Dendritic cell treated with granulocyte-macrophage colony-stimulating factor and Interleukin-4, amounts not matched to agents 40 ng/mL and 50 ng/mL, for 4 days (primary cell): ENCODE measurements at regions not wholly inside any gene's neighbourhood (a gene's known extent, or its start where the extent isn't known, plus 50 kb on each side); places are given as distances from the start of the nearest gene placed in this dataset.

Experiments
- H3K27ac Mint-ChIP-seq: one replicate; pipeline ENCODE4 v1.8.0; 2022; ENCODE audit warnings: mild to moderate bottlenecking, mixed read lengths
- H3K27me3 Mint-ChIP-seq: one replicate; pipeline ENCODE4 v1.8.0; 2022; ENCODE audit warnings: mild to moderate bottlenecking, mixed read lengths
- H3K36me3 Mint-ChIP-seq: one replicate; pipeline ENCODE4 v1.8.0; 2022; ENCODE audit warnings: low read depth, mixed read lengths
- H3K4me1 Mint-ChIP-seq: one replicate; pipeline ENCODE4 v1.8.0; 2022; ENCODE audit warnings: low read depth, mixed read lengths
- H3K4me3 Mint-ChIP-seq: one replicate; pipeline ENCODE4 v1.8.0; 2022; ENCODE audit warnings: mild to moderate bottlenecking, moderate library complexity, mixed read lengths
- H3K9me3 Mint-ChIP-seq: one replicate; pipeline ENCODE4 v1.8.0; 2022; ENCODE audit warnings: mixed read lengths
- intact Hi-C: fragments of 100-400 bp; cut with micrococcal nuclease; formaldehyde crosslinking; loops from one replicate; pipeline ENCODE4 v1.15.0; 2022

GRCh38 chr15:93612953-93613352 lies 523.9 kb upstream of the RGMA start:
- Mint-ChIP-seq H3K4me3 (no peak overlapping the region), H3K36me3 (no peaks in the 10 kb centered on the region), H3K9me3 (no peaks in the 10 kb centered on the region), H3K4me1 (no peaks in the 10 kb centered on the region), H3K27ac (no peak overlapping the region), H3K27me3 (peaks cover 4% of the 10 kb centered on the region)
- intact Hi-C loops = no loop called here

DNA sequence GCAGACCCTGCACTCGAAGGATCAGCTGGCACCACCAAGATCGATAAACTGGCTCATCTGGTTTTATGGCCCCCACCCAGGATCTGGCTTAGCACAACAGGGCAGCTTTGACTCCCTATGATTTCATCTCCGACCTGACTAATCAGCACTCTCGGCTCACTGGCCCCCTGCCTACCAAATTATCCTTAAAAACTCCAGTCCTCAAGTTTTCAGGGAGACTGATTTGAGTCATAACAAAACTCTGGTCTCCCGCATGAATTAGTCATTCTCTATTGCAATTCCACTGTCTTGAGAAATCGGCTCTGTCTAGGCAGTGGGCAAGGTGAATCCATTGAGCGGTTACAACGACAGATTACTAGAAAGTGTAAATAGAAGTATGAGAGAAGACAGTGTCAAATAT lies 521.9 kb upstream of the RGMA start:
- intact Hi-C loops = no loop called here
- H3K4me1 Mint-ChIP-seq = no peaks in the 10 kb centered on the region
- no peak overlapping the region for H3K27ac Mint-ChIP-seq
- H3K9me3 Mint-ChIP-seq = no peaks in the 10 kb centered on the region
- no peaks in the 10 kb centered on the region for H3K27me3 Mint-ChIP-seq
- no peak overlapping the region for H3K4me3 Mint-ChIP-seq
- H3K36me3 Mint-ChIP-seq = no peaks in the 10 kb centered on the region

DNA sequence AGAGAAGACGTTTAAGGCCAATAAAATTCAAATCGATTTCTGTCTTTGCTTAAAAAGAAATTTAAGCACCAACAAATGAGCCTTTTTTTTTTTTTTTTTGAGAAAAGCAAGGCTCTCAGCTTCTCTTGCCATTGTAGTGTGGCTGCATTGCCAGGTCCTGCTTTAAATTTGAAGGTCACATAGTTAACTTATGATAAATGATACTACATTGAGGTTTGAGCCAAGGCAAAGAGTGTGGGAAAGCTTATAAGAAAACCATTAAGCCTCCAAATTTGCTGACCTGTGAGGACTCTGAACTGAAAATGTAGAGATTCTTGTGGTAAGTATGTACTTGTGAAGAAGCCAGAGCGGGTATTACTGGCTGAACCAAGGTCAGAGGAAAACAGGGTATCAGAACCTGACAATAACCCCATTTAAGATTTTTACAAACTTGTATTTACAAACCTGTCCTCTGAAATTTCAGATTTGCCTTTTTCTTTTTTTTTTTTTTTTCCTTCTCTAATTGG lies 519.7 kb upstream of the RGMA start:
- Mint-ChIP-seq H3K9me3 (no peaks in the 10 kb centered on the region), H3K4me3 (no peak overlapping the region), H3K27ac (no peak overlapping the region), H3K27me3 (no peaks in the 10 kb centered on the region), H3K4me1 (no peaks in the 10 kb centered on the region), H3K36me3 (no peaks in the 10 kb centered on the region)
- intact Hi-C loops = no loop called here

DNA sequence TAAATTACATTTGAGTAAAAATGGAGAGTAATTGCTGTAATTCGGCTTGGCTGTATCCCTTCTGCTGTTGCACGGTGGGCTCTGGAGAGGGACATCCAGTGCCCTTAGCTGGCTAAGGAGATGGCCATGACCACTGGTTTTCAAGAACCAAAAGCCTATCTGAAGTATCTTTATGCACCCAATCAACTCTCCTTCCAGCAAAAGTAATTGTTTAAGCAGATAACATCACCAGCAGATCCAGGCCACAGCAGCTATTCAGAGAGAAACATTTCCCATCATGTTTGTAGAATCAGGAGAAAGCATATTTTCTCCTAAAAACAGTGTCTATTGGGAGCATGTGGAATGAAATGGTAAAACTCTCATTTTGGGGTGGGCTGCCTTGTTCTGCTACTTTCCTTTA lies 514.5 kb upstream of the RGMA start:
- intact Hi-C loops = no loop called here
- no peaks in the 10 kb centered on the region for H3K4me1 Mint-ChIP-seq
- no peak overlapping the region for H3K4me3 Mint-ChIP-seq
- no peaks in the 10 kb centered on the region for H3K27me3 Mint-ChIP-seq
- no peaks in the 10 kb centered on the region for H3K36me3 Mint-ChIP-seq
- no peaks in the 10 kb centered on the region for H3K9me3 Mint-ChIP-seq
- H3K27ac Mint-ChIP-seq = no peak overlapping the region

DNA sequence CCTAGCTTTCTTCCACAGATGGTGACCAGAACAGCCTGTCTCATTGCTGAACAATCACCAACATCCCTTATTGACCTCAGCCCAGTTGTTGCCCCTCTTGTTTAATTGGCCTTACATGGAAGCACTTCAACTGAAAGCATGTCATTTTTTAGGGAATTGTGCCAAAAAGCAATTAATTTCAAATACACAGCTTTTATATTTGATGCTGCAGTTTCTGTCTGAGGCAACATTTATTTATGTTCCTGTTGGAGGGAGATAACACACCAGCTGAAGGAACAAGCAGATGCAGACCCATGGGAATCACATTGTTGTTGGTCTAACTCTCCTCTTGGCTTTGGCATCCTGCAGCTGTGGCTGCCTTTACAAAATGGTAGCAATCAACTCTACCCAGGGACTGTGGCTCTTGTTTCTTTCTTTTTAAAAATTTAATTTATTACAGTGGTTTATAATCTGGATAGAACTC lies 498.1 kb upstream of the RGMA start:
- H3K4me1 Mint-ChIP-seq = no peaks in the 10 kb centered on the region
- no peak overlapping the region for H3K4me3 Mint-ChIP-seq
- H3K27me3 Mint-ChIP-seq = no peaks in the 10 kb centered on the region
- no peaks in the 10 kb centered on the region for H3K36me3 Mint-ChIP-seq
- no peak overlapping the region for H3K27ac Mint-ChIP-seq
- intact Hi-C loops = no loop called here
- no peaks in the 10 kb centered on the region for H3K9me3 Mint-ChIP-seq

GRCh38 chr15:93585012-93585411 lies 496.0 kb upstream of the RGMA start:
- no peak overlapping the region for H3K4me3 Mint-ChIP-seq
- H3K36me3 Mint-ChIP-seq = no peaks in the 10 kb centered on the region
- no peak overlapping the region for H3K27ac Mint-ChIP-seq
- H3K4me1 Mint-ChIP-seq = no peaks in the 10 kb centered on the region
- intact Hi-C loops = no loop called here
- H3K27me3 Mint-ChIP-seq = no peaks in the 10 kb centered on the region
- H3K9me3 Mint-ChIP-seq = no peaks in the 10 kb centered on the region

- no peak overlapping the region for H3K27ac Mint-ChIP-seq
- H3K27me3 Mint-ChIP-seq = no peaks in the 10 kb centered on the region
- no peaks in the 10 kb centered on the region for H3K4me1 Mint-ChIP-seq
- H3K9me3 Mint-ChIP-seq = no peaks in the 10 kb centered on the region
- H3K36me3 Mint-ChIP-seq = no peaks in the 10 kb centered on the region
- H3K4me3 Mint-ChIP-seq = no peak overlapping the region
- intact Hi-C loops = no loop called here
Observed at GRCh38 chr15:93583968-93584367, 495.0 kb upstream of the RGMA start.

- no peak overlapping the region for H3K27ac Mint-ChIP-seq
- peaks cover under 1% of the 10 kb centered on the region for H3K9me3 Mint-ChIP-seq
- H3K36me3 Mint-ChIP-seq = no peaks in the 10 kb centered on the region
- intact Hi-C loops = no loop called here
- H3K27me3 Mint-ChIP-seq = no peaks in the 10 kb centered on the region
- H3K4me1 Mint-ChIP-seq = no peaks in the 10 kb centered on the region
- no peak overlapping the region for H3K4me3 Mint-ChIP-seq
Observed at GRCh38 chr15:93583552-93583951, 494.5 kb upstream of the RGMA start.

GRCh38 chr15:93570527-93570926 lies 481.5 kb upstream of the RGMA start:
- no peaks in the 10 kb centered on the region for H3K27me3 Mint-ChIP-seq
- no peaks in the 10 kb centered on the region for H3K36me3 Mint-ChIP-seq
- H3K27ac Mint-ChIP-seq = no peak overlapping the region
- H3K9me3 Mint-ChIP-seq = no peaks in the 10 kb centered on the region
- intact Hi-C loops = no loop called here
- no peak overlapping the region for H3K4me3 Mint-ChIP-seq
- no peaks in the 10 kb centered on the region for H3K4me1 Mint-ChIP-seq

DNA sequence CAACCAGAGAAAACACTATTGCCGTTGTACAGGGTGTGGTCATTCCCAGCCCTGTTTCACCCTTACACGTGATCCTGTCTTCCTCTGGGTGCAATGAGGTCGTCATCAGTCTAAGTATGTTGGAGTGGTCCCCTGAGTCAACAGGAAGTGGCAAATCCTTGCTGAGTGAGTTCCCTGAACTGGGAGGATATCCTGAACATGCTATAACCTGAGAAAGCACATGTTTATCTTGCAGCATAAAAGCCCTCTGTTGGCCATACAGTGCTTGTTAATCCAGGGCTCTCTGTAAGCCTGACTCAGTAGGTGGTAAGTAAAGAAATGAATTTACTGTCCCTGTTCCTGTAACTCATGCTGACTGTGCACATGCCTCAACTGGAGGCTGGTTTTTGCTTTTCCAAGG lies 477.8 kb upstream of the RGMA start:
- intact Hi-C loops = no loop called here
- Mint-ChIP-seq H3K27ac (no peak overlapping the region), H3K36me3 (no peaks in the 10 kb centered on the region), H3K27me3 (no peaks in the 10 kb centered on the region), H3K4me1 (no peaks in the 10 kb centered on the region), H3K9me3 (no peaks in the 10 kb centered on the region), H3K4me3 (no peak overlapping the region)

DNA sequence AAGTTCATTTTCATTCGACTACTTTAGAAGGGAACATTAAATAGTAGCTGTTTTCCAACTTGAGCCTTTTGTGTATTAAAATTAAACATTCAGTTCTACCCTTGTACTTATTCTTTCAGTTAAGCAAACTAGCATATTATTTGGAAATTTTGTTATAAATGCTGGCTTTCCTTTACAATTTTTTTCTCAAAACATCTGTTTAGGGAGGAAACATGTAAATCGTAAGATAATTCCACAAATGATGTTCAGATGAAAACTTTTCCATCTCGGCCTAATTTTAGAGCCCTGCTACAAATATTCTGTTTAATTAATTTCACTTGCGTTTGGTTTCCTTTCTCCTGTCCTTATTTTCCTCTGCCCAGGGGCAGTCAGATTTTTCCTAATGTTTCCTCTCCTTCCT lies 476.2 kb upstream of the RGMA start:
- Mint-ChIP-seq H3K27me3 (no peaks in the 10 kb centered on the region), H3K36me3 (no peaks in the 10 kb centered on the region), H3K4me3 (no peak overlapping the region), H3K9me3 (no peaks in the 10 kb centered on the region), H3K27ac (no peak overlapping the region), H3K4me1 (no peaks in the 10 kb centered on the region)
- intact Hi-C loops = no loop called here

DNA sequence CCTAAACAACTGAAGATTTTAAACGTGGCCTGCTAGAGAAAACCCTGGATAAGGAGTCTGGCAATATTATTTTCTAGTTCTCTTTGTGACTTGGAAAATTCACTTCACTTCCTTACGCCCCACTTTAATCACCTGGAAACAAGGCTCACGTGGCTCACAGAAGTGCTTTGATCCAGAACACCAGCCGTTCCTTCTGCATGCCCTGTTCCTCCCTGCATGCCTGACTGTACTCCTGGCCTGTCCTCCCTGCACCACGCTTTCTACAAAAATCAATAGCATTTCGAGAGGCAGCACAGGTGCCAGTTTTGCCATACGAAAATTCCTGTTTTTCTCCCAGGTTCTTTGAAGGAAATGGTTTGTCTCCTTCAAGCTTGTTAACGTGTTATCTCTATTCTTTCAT lies 474.2 kb upstream of the RGMA start:
- H3K9me3 Mint-ChIP-seq = no peaks in the 10 kb centered on the region
- H3K27ac Mint-ChIP-seq = no peak overlapping the region
- no peaks in the 10 kb centered on the region for H3K36me3 Mint-ChIP-seq
- intact Hi-C loops = no loop called here
- no peaks in the 10 kb centered on the region for H3K27me3 Mint-ChIP-seq
- no peak overlapping the region for H3K4me3 Mint-ChIP-seq
- H3K4me1 Mint-ChIP-seq = no peaks in the 10 kb centered on the region

GRCh38 chr15:93562395-93563123 lies 473.5 kb upstream of the RGMA start:
- Mint-ChIP-seq H3K27ac (no peak overlapping the region), H3K36me3 (no peaks in the 10 kb centered on the region), H3K9me3 (no peaks in the 10 kb centered on the region), H3K4me1 (no peaks in the 10 kb centered on the region), H3K27me3 (no peaks in the 10 kb centered on the region), H3K4me3 (no peak overlapping the region)
- intact Hi-C loops = no loop called here

- Mint-ChIP-seq H3K4me1 (no peaks in the 10 kb centered on the region), H3K9me3 (no peaks in the 10 kb centered on the region), H3K36me3 (no peaks in the 10 kb centered on the region), H3K27ac (no peak overlapping the region), H3K4me3 (no peak overlapping the region), H3K27me3 (no peaks in the 10 kb centered on the region)
- intact Hi-C loops = no loop called here
Observed at GRCh38 chr15:93557696-93558095, 468.7 kb upstream of the RGMA start.
